ENCODE measurements at regions not wholly inside any gene's neighbourhood (a gene's known extent, or its start where the extent isn't known, plus 50 kb on each side); places are given as distances from the start of the nearest gene placed in this dataset.
A peak's percentile ranks its signal among the peaks of the same experiment; 100 is the strongest.

GRCh38 chr3:152574461-152575079 is 260.4 kb upstream of the P2RY1 start:
- TF ChIP-seq CTCF (IDR thresholded peaks at IDR 0.05; ENCODE audit: poor library complexity) (peak; percentile 56), EZH2phosphoT487 (IDR thresholded peaks at IDR 0.05; ENCODE audit: low read depth, severe bottlenecking, unreplicated experiment) (no peak), EZH2 (IDR thresholded peaks at IDR 0.05; ENCODE audit: borderline replicate concordance) (no peak)

Data from hepatocyte (in vitro differentiated cells).